Muscle layer of duodenum (tissue), 2 donors: ENCODE measurements at regions not wholly inside any gene's neighbourhood (a gene's known extent, or its start where the extent isn't known, plus 50 kb on each side); places are given as distances from the start of the nearest gene placed in this dataset.
A peak's percentile ranks its signal among the peaks of the same experiment; 100 is the strongest.

Experiments
- H3K27ac ChIP-seq: one replicate; pipeline ENCODE4 v1.7.0; 2013; ENCODE audit warnings: mild to moderate bottlenecking, low read length
- H3K27me3 ChIP-seq: one replicate; pipeline ENCODE4 v1.7.0; 2013; ENCODE audit warnings: low read depth, mild to moderate bottlenecking, control low read depth, low read length
- H3K36me3 ChIP-seq, 2 donors: one replicate each; pipeline ENCODE4 v1.7.0; 2013; ENCODE audit warnings: low read length in 2 of 2, control low read depth in 1 of 2, mild to moderate bottlenecking in 1 of 2; ENCODE audit not compliant: insufficient read depth in 2 of 2, control insufficient read depth in 1 of 2
- H3K4me1 ChIP-seq, 2 donors: one replicate each; pipeline ENCODE4 v1.7.0; 2013; ENCODE audit warnings: low read length in 2 of 2, mild to moderate bottlenecking in 2 of 2, control low read depth in 1 of 2, moderate library complexity in 1 of 2; ENCODE audit not compliant: insufficient read depth in 2 of 2, control insufficient read depth in 1 of 2
- H3K4me3 ChIP-seq, 2 donors: one replicate each; pipeline ENCODE4 v1.7.0; 2013; ENCODE audit warnings: low read length in 2 of 2, low read depth in 1 of 2, mild to moderate bottlenecking in 1 of 2
- H3K9me3 ChIP-seq, 2 donors: one replicate each; pipeline ENCODE4 v1.7.0; 2013; ENCODE audit warnings: low read length in 2 of 2, control low read depth in 1 of 2, mild to moderate bottlenecking in 1 of 2; ENCODE audit not compliant: control insufficient read depth in 1 of 2
- donor health status: healthy.

DNA sequence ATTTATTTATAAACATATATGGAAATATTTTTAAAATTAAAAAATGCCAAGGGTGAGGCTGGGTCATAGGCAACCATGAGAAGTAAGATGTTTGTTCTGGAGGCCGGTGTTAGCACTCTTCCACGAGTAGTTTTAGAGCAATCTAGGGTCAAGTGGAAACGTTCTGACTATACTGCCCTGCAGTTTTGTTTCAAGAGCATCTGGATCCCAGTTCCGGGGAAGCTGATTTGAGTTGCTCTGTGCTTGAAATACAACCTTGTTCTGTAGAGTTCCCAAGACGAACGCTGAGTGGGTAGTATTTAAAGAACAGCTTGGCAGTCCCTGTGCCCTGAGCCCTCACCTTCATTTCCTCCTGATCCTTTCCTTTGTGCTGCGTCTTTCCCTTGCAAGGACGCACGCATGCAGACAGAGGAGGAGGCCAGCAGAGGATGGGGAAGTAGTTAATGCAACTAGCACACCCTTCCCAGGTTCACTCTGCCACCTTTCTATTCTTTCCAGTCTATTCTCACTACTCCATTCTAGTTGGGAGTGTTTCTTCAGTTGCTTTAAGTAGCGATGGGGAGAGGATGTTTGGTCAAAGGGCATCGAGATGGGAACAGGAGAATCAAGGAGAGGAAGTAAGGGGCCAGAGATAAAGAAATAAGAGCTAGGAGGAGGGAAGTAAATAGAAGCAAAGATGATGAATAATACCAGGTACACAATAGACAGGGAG is 68.3 kb upstream of the ZSWIM6 start:
- Histone ChIP-seq H3K36me3 (no peaks in the 10 kb centered on the region), H3K9me3 (no peaks in the 10 kb centered on the region), H3K4me3 (no peak overlapping the region), H3K27ac (peak overlapping the region; percentile 51), H3K4me1 (peaks cover 0 to 7% of the 10 kb centered on the region in 2 donors), H3K27me3 (no peaks in the 10 kb centered on the region)

- Histone ChIP-seq H3K36me3 (no peaks in the 10 kb centered on the region), H3K4me3 (no peak overlapping the region), H3K4me1 (peaks cover 0 to 7% of the 10 kb centered on the region in 2 donors), H3K27ac (no peak overlapping the region), H3K9me3 (no peaks in the 10 kb centered on the region), H3K27me3 (no peaks in the 10 kb centered on the region)
Measured at GRCh38 chr5:61264273-61264661, 67.8 kb upstream of the ZSWIM6 start.

DNA sequence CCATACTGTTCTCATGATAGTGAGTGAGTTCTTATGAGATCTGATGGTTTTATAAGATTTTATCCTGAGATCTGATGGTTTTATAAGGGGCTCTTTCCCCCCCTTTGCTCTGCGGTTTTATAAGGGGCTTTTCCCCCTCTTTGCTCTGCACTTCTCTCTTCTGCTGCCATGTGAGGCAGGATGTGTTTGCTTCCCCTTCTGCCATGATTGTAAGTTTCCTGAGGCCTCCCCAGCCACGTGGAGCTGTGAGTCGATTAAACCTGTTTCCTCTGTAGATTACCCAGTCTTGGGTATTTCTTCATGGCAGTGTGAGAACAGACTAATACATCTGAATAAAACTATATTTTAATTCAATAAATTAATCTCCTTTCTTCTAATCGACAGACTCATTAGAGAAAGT is 64.9 kb upstream of the ZSWIM6 start:
- no peak overlapping the region for H3K4me3 ChIP-seq
- H3K9me3 ChIP-seq, result no peaks in the 10 kb centered on the region
- no peaks in the 10 kb centered on the region for H3K27me3 ChIP-seq
- peaks cover 0 to 7% of the 10 kb centered on the region in 2 donors for H3K4me1 ChIP-seq
- no peak overlapping the region for H3K27ac ChIP-seq
- H3K36me3 ChIP-seq, result no peaks in the 10 kb centered on the region

GRCh38 chr5:61268871-61269270 is 63.2 kb upstream of the ZSWIM6 start:
- Histone ChIP-seq H3K4me3 (no peak overlapping the region), H3K27ac (no peak overlapping the region), H3K36me3 (no peaks in the 10 kb centered on the region), H3K4me1 (peaks cover 0 to 5% of the 10 kb centered on the region in 2 donors), H3K9me3 (no peaks in the 10 kb centered on the region), H3K27me3 (no peaks in the 10 kb centered on the region)

GRCh38 chr5:61270510-61271165 is 61.4 kb upstream of the ZSWIM6 start:
- H3K4me1 ChIP-seq, result peaks cover 0 to 7% of the 10 kb centered on the region in 2 donors

GRCh38 chr5:61272688-61273087 is 59.4 kb upstream of the ZSWIM6 start:
- no peaks in the 10 kb centered on the region for H3K9me3 ChIP-seq
- H3K4me3 ChIP-seq, result no peak overlapping the region
- no peak overlapping the region for H3K27ac ChIP-seq
- no peaks in the 10 kb centered on the region for H3K27me3 ChIP-seq
- no peaks in the 10 kb centered on the region for H3K36me3 ChIP-seq
- peaks cover 0 to 11% of the 10 kb centered on the region in 2 donors for H3K4me1 ChIP-seq

More at GRCh38 chr5:61270510-61271165, 61.4 kb upstream of the ZSWIM6 start:
- no peak overlapping the region for H3K4me3 ChIP-seq
- H3K36me3 ChIP-seq, result no peaks in the 10 kb centered on the region
- H3K27me3 ChIP-seq, result no peaks in the 10 kb centered on the region
- H3K9me3 ChIP-seq, result no peaks in the 10 kb centered on the region
- H3K27ac ChIP-seq, result no peak overlapping the region

- Histone ChIP-seq H3K27me3 (no peaks in the 10 kb centered on the region), H3K4me3 (no peak overlapping the region), H3K4me1 (peaks cover 0 to 11% of the 10 kb centered on the region in 2 donors), H3K9me3 (no peaks in the 10 kb centered on the region), H3K27ac (no peak overlapping the region), H3K36me3 (no peaks in the 10 kb centered on the region)
Measured at GRCh38 chr5:61273279-61273975, 58.6 kb upstream of the ZSWIM6 start.

GRCh38 chr5:61274511-61274911 is 57.5 kb upstream of the ZSWIM6 start:
- Histone ChIP-seq H3K36me3 (no peaks in the 10 kb centered on the region), H3K27ac (no peak overlapping the region), H3K9me3 (no peaks in the 10 kb centered on the region), H3K4me3 (no peak overlapping the region), H3K27me3 (no peaks in the 10 kb centered on the region), H3K4me1 (peaks cover 0 to 11% of the 10 kb centered on the region in 2 donors)

DNA sequence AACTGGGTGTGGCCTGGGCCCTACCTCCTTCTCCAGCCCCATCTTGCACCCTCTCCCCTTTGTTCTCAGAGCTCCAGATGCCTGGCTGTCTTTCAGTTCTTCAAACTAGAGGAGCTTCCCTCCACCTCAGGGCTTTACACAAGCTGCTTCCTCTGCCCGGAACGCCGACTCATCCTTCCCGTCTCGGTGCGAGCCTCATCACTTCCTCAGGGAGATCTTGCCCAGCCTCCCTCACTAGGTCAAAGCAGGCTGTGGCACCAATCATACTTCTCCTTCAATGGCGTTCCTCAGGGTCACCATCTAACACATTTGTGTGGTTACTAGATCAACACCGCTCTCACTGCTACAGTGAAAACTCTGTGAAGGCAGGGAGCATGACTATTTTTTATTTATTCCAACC is 56.2 kb upstream of the ZSWIM6 start:
- H3K27ac ChIP-seq, result no peak overlapping the region

DNA sequence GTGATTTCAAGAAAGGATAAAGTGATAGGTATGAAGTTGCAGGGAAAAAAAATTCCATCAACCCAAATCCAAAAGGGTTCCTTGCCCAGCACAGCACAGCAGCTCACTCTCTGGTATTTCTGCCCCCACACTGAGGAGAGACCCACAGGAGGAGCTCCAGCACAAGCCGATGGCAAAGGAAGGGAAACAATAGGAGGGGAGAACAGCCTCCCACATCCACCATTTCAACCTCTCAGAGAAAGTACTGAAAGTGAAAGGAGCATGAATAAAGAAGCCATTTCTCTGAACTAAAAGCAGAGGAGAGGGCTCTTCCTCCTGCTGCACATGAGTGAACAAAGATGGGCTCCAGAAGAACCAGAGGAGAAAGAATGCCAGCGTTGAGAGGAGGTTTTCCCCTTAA is 54.9 kb upstream of the ZSWIM6 start:
- Histone ChIP-seq H3K27me3 (no peaks in the 10 kb centered on the region), H3K36me3 (no peaks in the 10 kb centered on the region), H3K9me3 (no peaks in the 10 kb centered on the region), H3K27ac (peak overlapping the region; percentile 10), H3K4me3 (peak overlapping the region in 1 of 2 donors; percentile 26), H3K4me1 (peaks cover 6 to 24% of the 10 kb centered on the region in 2 donors)

More for the DNA sequence above, 56.2 kb upstream of the ZSWIM6 start:
- Histone ChIP-seq H3K9me3 (no peaks in the 10 kb centered on the region), H3K4me1 (peaks cover 5 to 21% of the 10 kb centered on the region in 2 donors), H3K36me3 (no peaks in the 10 kb centered on the region), H3K27me3 (no peaks in the 10 kb centered on the region), H3K4me3 (no peak overlapping the region)

GRCh38 chr5:61277781-61278180 is 54.3 kb upstream of the ZSWIM6 start:
- Histone ChIP-seq H3K4me1 (peaks cover 6 to 24% of the 10 kb centered on the region in 2 donors), H3K9me3 (no peaks in the 10 kb centered on the region), H3K27me3 (no peaks in the 10 kb centered on the region), H3K4me3 (no peak overlapping the region), H3K36me3 (no peaks in the 10 kb centered on the region), H3K27ac (no peak overlapping the region)
